Activated CD8-positive, alpha-beta T cell treated with anti-CD3 and anti-CD28 coated beads, Interleukin-2, amount 10 ng/mL, durations not matched to agents 7 days and 5 days (primary cell): ENCODE measurements at regions not wholly inside any gene's neighbourhood (a gene's known extent, or its start where the extent isn't known, plus 50 kb on each side); places are given as distances from the start of the nearest gene placed in this dataset.

Experiments used
- ATAC-seq: fragments of 150-1000 bp; cut with Tn5 transposase; one replicate; pipeline ENCODE4 v1.10.0; 2021; ENCODE audit warnings: moderate library complexity
- CTCF ChIA-PET: fragments of 350-600 bp; sonication (Branson Sonifier 250); formaldehyde crosslinking; loops from one replicate; lab custom pipeline; 2021; ENCODE audit warnings: antibody characterized with exemption; lab: Charles Lee
- POLR2A ChIA-PET: fragments of 350-600 bp; sonication (Branson Sonifier 250); formaldehyde crosslinking; loops from one replicate; lab custom pipeline; 2021; ENCODE audit warnings: antibody characterized with exemption; lab: Charles Lee
- DNase-seq: peaks from one replicate; pipeline ENCODE4 v3.0.0-alpha.2; 2020
- H3K27ac Mint-ChIP-seq: one replicate; pipeline ENCODE4 v1.8.0; 2021; ENCODE audit warnings: mild to moderate bottlenecking, mixed read lengths
- H3K27me3 Mint-ChIP-seq: one replicate; pipeline ENCODE4 v1.8.0; 2021; ENCODE audit warnings: low read depth, mixed read lengths
- H3K36me3 Mint-ChIP-seq: one replicate; pipeline ENCODE4 v1.8.0; 2021; ENCODE audit warnings: low read depth, mixed read lengths
- H3K4me1 Mint-ChIP-seq: one replicate; pipeline ENCODE4 v1.8.0; 2021; ENCODE audit warnings: low read depth, mixed read lengths
- H3K4me3 Mint-ChIP-seq: one replicate; pipeline ENCODE4 v1.8.0; 2021; ENCODE audit warnings: mild to moderate bottlenecking, mixed read lengths
- H3K9me3 Mint-ChIP-seq: one replicate; pipeline ENCODE4 v1.8.0; 2022; ENCODE audit warnings: mixed read lengths; ENCODE audit not compliant: insufficient read depth

GRCh38 chr11:69348414-69349235 is 54.7 kb downstream of the MYEOV start:
- ATAC-seq, result no peak
- no peak overlapping the region for H3K4me3 Mint-ChIP-seq
- peak; percentile 12 for DNase-seq
- ChIA-PET CTCF (no interaction called here), POLR2A (no interaction called here)
- peaks cover 10% of the 10 kb centered on the region for H3K4me1 Mint-ChIP-seq
- peaks cover 4% of the 10 kb centered on the region for H3K9me3 Mint-ChIP-seq
- no peak overlapping the region for H3K27ac Mint-ChIP-seq
- H3K36me3 Mint-ChIP-seq, result peaks cover 2% of the 10 kb centered on the region
- H3K27me3 Mint-ChIP-seq, result no peaks in the 10 kb centered on the region

- peaks cover 2% of the 10 kb centered on the region for H3K36me3 Mint-ChIP-seq
- no peak for ATAC-seq
- peaks cover 10% of the 10 kb centered on the region for H3K4me1 Mint-ChIP-seq
- ChIA-PET CTCF (no interaction called here), POLR2A (no interaction called here)
- H3K27ac Mint-ChIP-seq, result no peak overlapping the region
- DNase-seq, result no peak
- H3K4me3 Mint-ChIP-seq, result no peak overlapping the region
- H3K9me3 Mint-ChIP-seq, result peaks cover 4% of the 10 kb centered on the region
- H3K27me3 Mint-ChIP-seq, result no peaks in the 10 kb centered on the region
These were observed 56.1 kb downstream of the MYEOV start for GRCh38 chr11:69350040-69350439.

GRCh38 chr11:69350596-69350995 is 56.6 kb downstream of the MYEOV start:
- Mint-ChIP-seq H3K4me1 (peaks cover 10% of the 10 kb centered on the region), H3K27ac (no peak overlapping the region), H3K36me3 (peaks cover 2% of the 10 kb centered on the region), H3K27me3 (no peaks in the 10 kb centered on the region), H3K9me3 (peaks cover 4% of the 10 kb centered on the region), H3K4me3 (no peak overlapping the region)
- DNase-seq, result no peak
- no peak for ATAC-seq
- POLR2A ChIA-PET, result no interaction called here
- CTCF ChIA-PET, result no interaction called here

- Mint-ChIP-seq H3K9me3 (peaks cover 4% of the 10 kb centered on the region), H3K4me3 (no peak overlapping the region), H3K4me1 (peaks cover 10% of the 10 kb centered on the region), H3K27me3 (no peaks in the 10 kb centered on the region), H3K27ac (no peak overlapping the region), H3K36me3 (peaks cover 2% of the 10 kb centered on the region)
- no peak for DNase-seq
- POLR2A ChIA-PET, result no interaction called here
- ATAC-seq, result no peak
- CTCF ChIA-PET, result no interaction called here
These were observed 57.5 kb downstream of the MYEOV start for GRCh38 chr11:69351460-69351859.

- peaks cover 2% of the 10 kb centered on the region for H3K36me3 Mint-ChIP-seq
- ATAC-seq, result no peak
- peaks cover 4% of the 10 kb centered on the region for H3K9me3 Mint-ChIP-seq
- ChIA-PET CTCF (interaction anchor here (1.3 kb wide), 1 partner anchor 10 kb away, joined by 3 read pairs; no protein-coding TSS in a partner anchor), POLR2A (no interaction called here)
- H3K4me3 Mint-ChIP-seq, result no peak overlapping the region
- H3K4me1 Mint-ChIP-seq, result peaks cover 10% of the 10 kb centered on the region
- no peak overlapping the region for H3K27ac Mint-ChIP-seq
- H3K27me3 Mint-ChIP-seq, result no peaks in the 10 kb centered on the region
- DNase-seq, result no peak
These were observed 58.2 kb downstream of the MYEOV start for GRCh38 chr11:69352166-69352565.

- H3K27me3 Mint-ChIP-seq, result no peaks in the 10 kb centered on the region
- H3K27ac Mint-ChIP-seq, result peak overlapping the region; percentile 11
- peaks cover 2% of the 10 kb centered on the region for H3K36me3 Mint-ChIP-seq
- H3K4me1 Mint-ChIP-seq, result peaks cover 10% of the 10 kb centered on the region
- ChIA-PET CTCF (interaction anchor here (1.3 kb wide), 1 partner anchor 9 kb away, joined by 3 read pairs; no protein-coding TSS in a partner anchor), POLR2A (no interaction called here)
- DNase-seq, result peak; percentile 34
- ATAC-seq, result peak; percentile 47
- H3K9me3 Mint-ChIP-seq, result peaks cover 4% of the 10 kb centered on the region
- no peak overlapping the region for H3K4me3 Mint-ChIP-seq
These were observed 58.9 kb downstream of the MYEOV start for GRCh38 chr11:69352715-69353319.

- DNase-seq, result no peak
- Mint-ChIP-seq H3K27me3 (no peaks in the 10 kb centered on the region), H3K36me3 (no peaks in the 10 kb centered on the region), H3K4me3 (no peak overlapping the region), H3K4me1 (peaks cover 10% of the 10 kb centered on the region), H3K9me3 (no peaks in the 10 kb centered on the region), H3K27ac (no peak overlapping the region)
- ATAC-seq, result no peak
- ChIA-PET POLR2A (no interaction called here), CTCF (no interaction called here)
These were observed 60.0 kb downstream of the MYEOV start for GRCh38 chr11:69353696-69354544.

GRCh38 chr11:69354545-69354897 is 60.6 kb downstream of the MYEOV start:
- H3K27ac Mint-ChIP-seq, result no peak overlapping the region
- peaks cover 10% of the 10 kb centered on the region for H3K4me1 Mint-ChIP-seq
- no peaks in the 10 kb centered on the region for H3K36me3 Mint-ChIP-seq
- H3K27me3 Mint-ChIP-seq, result no peaks in the 10 kb centered on the region
- H3K4me3 Mint-ChIP-seq, result no peak overlapping the region
- ATAC-seq, result no peak
- DNase-seq, result peak; percentile 17
- no peaks in the 10 kb centered on the region for H3K9me3 Mint-ChIP-seq
- CTCF ChIA-PET, result no interaction called here
- POLR2A ChIA-PET, result no interaction called here

GRCh38 chr11:69355346-69355940 is 61.5 kb downstream of the MYEOV start:
- Mint-ChIP-seq H3K4me1 (peaks cover 10% of the 10 kb centered on the region), H3K27ac (no peak overlapping the region), H3K27me3 (no peaks in the 10 kb centered on the region), H3K36me3 (no peaks in the 10 kb centered on the region), H3K4me3 (no peak overlapping the region), H3K9me3 (no peaks in the 10 kb centered on the region)
- DNase-seq (peak; percentile 15), ATAC-seq (no peak)
- CTCF ChIA-PET, result no interaction called here
- POLR2A ChIA-PET, result no interaction called here

GRCh38 chr11:69355959-69356702 is 62.2 kb downstream of the MYEOV start:
- Mint-ChIP-seq H3K4me1 (peaks cover 10% of the 10 kb centered on the region), H3K27ac (no peak overlapping the region), H3K27me3 (no peaks in the 10 kb centered on the region), H3K36me3 (no peaks in the 10 kb centered on the region), H3K9me3 (no peaks in the 10 kb centered on the region), H3K4me3 (no peak overlapping the region)
- DNase-seq (no peak), ATAC-seq (no peak)
- ChIA-PET CTCF (no interaction called here), POLR2A (no interaction called here)

- DNase-seq, result peak; percentile 11
- POLR2A ChIA-PET, result no interaction called here
- H3K27me3 Mint-ChIP-seq, result no peaks in the 10 kb centered on the region
- no peak for ATAC-seq
- no peaks in the 10 kb centered on the region for H3K9me3 Mint-ChIP-seq
- no peak overlapping the region for H3K4me3 Mint-ChIP-seq
- CTCF ChIA-PET, result no interaction called here
- H3K27ac Mint-ChIP-seq, result no peak overlapping the region
- peaks cover 10% of the 10 kb centered on the region for H3K4me1 Mint-ChIP-seq
- H3K36me3 Mint-ChIP-seq, result no peaks in the 10 kb centered on the region
These were observed 62.9 kb downstream of the MYEOV start for GRCh38 chr11:69356703-69357457.
